ENCODE measurements at regions not wholly inside any gene's neighbourhood (a gene's known extent, or its start where the extent isn't known, plus 50 kb on each side); places are given as distances from the start of the nearest gene placed in this dataset.

GRCh38 chr3:5299161-5299560 lies 111.7 kb downstream of the EDEM1 start:
- no peak for TF ChIP-seq CTCF (IDR thresholded peaks at IDR 0.05; ENCODE audit: low read depth, low read length)
- no peaks in the 10 kb centered on the region for H3K36me3 ChIP-seq
- H3K4me3 ChIP-seq (ENCODE audit: low read depth, low read length) = no peak overlapping the region
- DNase-seq = no peak
- no peaks in the 10 kb centered on the region for H3K4me1 ChIP-seq
- H3K9me3 ChIP-seq = no peaks in the 10 kb centered on the region
- H3K27me3 ChIP-seq = no peaks in the 10 kb centered on the region

GRCh38 chr3:5300638-5301037 lies 113.1 kb downstream of the EDEM1 start:
- DNase-seq = no peak
- TF ChIP-seq CTCF (IDR thresholded peaks at IDR 0.05; ENCODE audit: low read depth, low read length) = no peak
- no peaks in the 10 kb centered on the region for H3K36me3 ChIP-seq
- no peak overlapping the region for H3K4me3 ChIP-seq (ENCODE audit: low read depth, low read length)
- H3K27me3 ChIP-seq = no peaks in the 10 kb centered on the region
- no peaks in the 10 kb centered on the region for H3K4me1 ChIP-seq
- no peaks in the 10 kb centered on the region for H3K9me3 ChIP-seq

GRCh38 chr3:5301651-5302297 lies 114.3 kb downstream of the EDEM1 start:
- no peak for DNase-seq
- no peak overlapping the region for H3K4me3 ChIP-seq (ENCODE audit: low read depth, low read length)
- H3K27me3 ChIP-seq = no peaks in the 10 kb centered on the region
- H3K4me1 ChIP-seq = no peaks in the 10 kb centered on the region
- no peaks in the 10 kb centered on the region for H3K36me3 ChIP-seq
- TF ChIP-seq CTCF (IDR thresholded peaks at IDR 0.05; ENCODE audit: low read depth, low read length) = no peak
- no peaks in the 10 kb centered on the region for H3K9me3 ChIP-seq

- TF ChIP-seq CTCF (IDR thresholded peaks at IDR 0.05; ENCODE audit: low read depth, low read length) = no peak
- Histone ChIP-seq H3K4me1 (no peaks in the 10 kb centered on the region), H3K27me3 (no peaks in the 10 kb centered on the region), H3K4me3 (ENCODE audit: low read depth, low read length) (no peak overlapping the region), H3K36me3 (no peaks in the 10 kb centered on the region), H3K9me3 (no peaks in the 10 kb centered on the region)
- no peak for DNase-seq
Observed at GRCh38 chr3:5302661-5303060, 115.2 kb downstream of the EDEM1 start.

- Histone ChIP-seq H3K4me3 (ENCODE audit: low read depth, low read length) (no peak overlapping the region), H3K36me3 (no peaks in the 10 kb centered on the region), H3K4me1 (no peaks in the 10 kb centered on the region), H3K9me3 (no peaks in the 10 kb centered on the region), H3K27me3 (no peaks in the 10 kb centered on the region)
- DNase-seq = no peak
- TF ChIP-seq CTCF (IDR thresholded peaks at IDR 0.05; ENCODE audit: low read depth, low read length) = no peak
Observed at GRCh38 chr3:5304188-5304587, 116.7 kb downstream of the EDEM1 start.

- no peaks in the 10 kb centered on the region for H3K4me1 ChIP-seq
- H3K9me3 ChIP-seq = no peaks in the 10 kb centered on the region
- H3K36me3 ChIP-seq = no peaks in the 10 kb centered on the region
- TF ChIP-seq CTCF (IDR thresholded peaks at IDR 0.05; ENCODE audit: low read depth, low read length) = peak; percentile 59
- no peak overlapping the region for H3K4me3 ChIP-seq (ENCODE audit: low read depth, low read length)
- no peaks in the 10 kb centered on the region for H3K27me3 ChIP-seq
- peak; percentile 32 for DNase-seq
Observed at GRCh38 chr3:5304789-5305683, 117.5 kb downstream of the EDEM1 start.
